Limb (tissue), 2 donors: ENCODE measurements at regions not wholly inside any gene's neighbourhood (a gene's known extent, or its start where the extent isn't known, plus 50 kb on each side); places are given as distances from the start of the nearest gene placed in this dataset.

Experiments used
- DNase-seq, 2 donors: peaks; one replicate each; pipeline ENCODE4 v3.0.0-alpha.2; 2016; ENCODE audit errors: extremely low spot score in 2 of 2

GRCh38 chr1:58149271-58149812 is 397.2 kb downstream of the OMA1 start:
- DNase-seq = no peak

- DNase-seq = no peak
Measured at GRCh38 chr1:58144698-58145270, 401.7 kb downstream of the OMA1 start.

- DNase-seq = no peak
Measured at GRCh38 chr1:58143972-58144697, 402.4 kb downstream of the OMA1 start.

- DNase-seq = no peak
Measured at GRCh38 chr1:58136387-58136786, 410.1 kb downstream of the OMA1 start.

GRCh38 chr1:58135821-58136321 is 410.7 kb downstream of the OMA1 start:
- no peak for DNase-seq

- no peak for DNase-seq
Measured at GRCh38 chr1:58133562-58133961, 413.0 kb downstream of the OMA1 start.

GRCh38 chr1:58123051-58123450 is 423.5 kb downstream of the OMA1 start:
- no peak for DNase-seq

- DNase-seq = no peak
Measured at GRCh38 chr1:58119971-58120370, 426.6 kb downstream of the OMA1 start.

GRCh38 chr1:58116284-58116683 is 430.2 kb downstream of the OMA1 start:
- no peak for DNase-seq

GRCh38 chr1:58109646-58110200 is 436.8 kb downstream of the OMA1 start:
- no peak for DNase-seq

GRCh38 chr1:58108783-58109182 is 437.7 kb downstream of the OMA1 start:
- DNase-seq = no peak

GRCh38 chr1:58107943-58108342 is 438.6 kb downstream of the OMA1 start:
- DNase-seq = no peak

GRCh38 chr1:58104960-58105359 is 441.6 kb downstream of the OMA1 start:
- no peak for DNase-seq

- no peak for DNase-seq
Measured at GRCh38 chr1:58096714-58097113, 449.8 kb downstream of the OMA1 start.

GRCh38 chr1:58095183-58095582 is 451.3 kb downstream of the OMA1 start:
- no peak for DNase-seq

- no peak for DNase-seq
Measured at GRCh38 chr1:58094221-58094620, 452.3 kb downstream of the OMA1 start.

- no peak for DNase-seq
Measured at GRCh38 chr1:58090640-58091039, 455.9 kb downstream of the OMA1 start.

GRCh38 chr1:58089898-58090534 is 456.5 kb downstream of the OMA1 start:
- peak; percentile 6 to 29 for DNase-seq

- DNase-seq = no peak
Measured at GRCh38 chr1:58084266-58084665, 462.3 kb downstream of the OMA1 start.

GRCh38 chr1:58082596-58082995 is 463.9 kb downstream of the OMA1 start:
- no peak for DNase-seq

- DNase-seq = no peak
Measured at GRCh38 chr1:58076258-58076657, 470.3 kb downstream of the OMA1 start.

GRCh38 chr1:58075188-58075578 is 471.3 kb downstream of the OMA1 start:
- DNase-seq = no peak
